ENCODE measurements at regions not wholly inside any gene's neighbourhood (a gene's known extent, or its start where the extent isn't known, plus 50 kb on each side); places are given as distances from the start of the nearest gene placed in this dataset.

GRCh38 chr2:150109028-150109427 is 378.4 kb downstream of the RND3 start:
- DNase-seq (ENCODE audit: low spot score): no peak

- DNase-seq (ENCODE audit: low spot score): no peak
Measured at GRCh38 chr2:150107816-150108215, 379.7 kb downstream of the RND3 start.

- DNase-seq (ENCODE audit: low spot score): no peak
Measured at GRCh38 chr2:150107170-150107569, 380.3 kb downstream of the RND3 start.

- no peak for DNase-seq (ENCODE audit: low spot score)
Measured at GRCh38 chr2:150101947-150102346, 385.5 kb downstream of the RND3 start.

GRCh38 chr2:150100834-150101233 is 386.6 kb downstream of the RND3 start:
- DNase-seq (ENCODE audit: low spot score): no peak

- no peak for DNase-seq (ENCODE audit: low spot score)
Measured at GRCh38 chr2:150100336-150100735, 387.1 kb downstream of the RND3 start.

- DNase-seq (ENCODE audit: low spot score): no peak
Measured at GRCh38 chr2:150099805-150100204, 387.7 kb downstream of the RND3 start.

GRCh38 chr2:150097901-150098531 is 389.5 kb downstream of the RND3 start:
- peak; percentile 36 for DNase-seq (ENCODE audit: low spot score)

- DNase-seq (ENCODE audit: low spot score): no peak
Measured at GRCh38 chr2:150097402-150097801, 390.1 kb downstream of the RND3 start.

- no peak for DNase-seq (ENCODE audit: low spot score)
Measured at GRCh38 chr2:150095361-150096095, 391.9 kb downstream of the RND3 start.

GRCh38 chr2:150091846-150092245 is 395.6 kb downstream of the RND3 start:
- DNase-seq (ENCODE audit: low spot score): no peak

- no peak for DNase-seq (ENCODE audit: low spot score)
Measured at GRCh38 chr2:150090031-150090430, 397.4 kb downstream of the RND3 start.

- DNase-seq (ENCODE audit: low spot score): no peak
Measured at GRCh38 chr2:150088538-150088937, 398.9 kb downstream of the RND3 start.

- DNase-seq (ENCODE audit: low spot score): no peak
Measured at GRCh38 chr2:150085478-150085877, 402.0 kb downstream of the RND3 start.

- DNase-seq (ENCODE audit: low spot score): no peak
Measured at GRCh38 chr2:150081775-150082481, 405.5 kb downstream of the RND3 start.

- no peak for DNase-seq (ENCODE audit: low spot score)
Measured at GRCh38 chr2:150076281-150076680, 411.2 kb downstream of the RND3 start.

GRCh38 chr2:150075831-150076230 is 411.6 kb downstream of the RND3 start:
- DNase-seq (ENCODE audit: low spot score): no peak

GRCh38 chr2:150066490-150066889 is 421.0 kb downstream of the RND3 start:
- DNase-seq (ENCODE audit: low spot score): no peak

- no peak for DNase-seq (ENCODE audit: low spot score)
Measured at GRCh38 chr2:150063931-150064548, 423.4 kb downstream of the RND3 start.

GRCh38 chr2:150063432-150063889 is 424.0 kb downstream of the RND3 start:
- no peak for DNase-seq (ENCODE audit: low spot score)

GRCh38 chr2:150062416-150062815 is 425.1 kb downstream of the RND3 start:
- DNase-seq (ENCODE audit: low spot score): no peak

GRCh38 chr2:150060341-150060740 is 427.1 kb downstream of the RND3 start:
- DNase-seq (ENCODE audit: low spot score): no peak

Measured in HT-29 (cell line).